Pons (tissue), 1 donor: ENCODE measurements at regions not wholly inside any gene's neighbourhood (a gene's known extent, or its start where the extent isn't known, plus 50 kb on each side); places are given as distances from the start of the nearest gene placed in this dataset.

Experiments used
- DNase-seq: peaks from one replicate; pipeline ENCODE4 v3.0.0-alpha.2; 2016; ENCODE audit warnings: low spot score

DNA sequence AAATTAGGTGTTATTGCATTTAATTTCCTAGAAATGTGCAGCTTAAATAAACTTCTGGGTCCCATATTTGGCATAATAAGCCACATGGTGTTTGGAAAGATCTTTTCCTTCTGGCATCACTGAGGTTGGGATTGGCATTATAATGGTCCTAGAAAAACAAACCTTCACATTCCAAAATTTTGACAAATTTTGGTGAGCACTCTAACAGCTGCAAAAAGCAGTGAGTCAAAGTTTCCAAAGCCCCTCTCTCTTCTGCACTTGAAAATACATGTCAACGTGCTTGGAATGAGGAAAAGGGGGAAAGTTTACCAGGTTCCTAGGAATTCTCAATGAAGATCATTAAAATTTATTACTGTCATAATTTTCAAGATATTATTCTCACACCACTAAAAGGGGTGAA is 77.8 kb upstream of the STK17B start:
- no peak for DNase-seq

DNA sequence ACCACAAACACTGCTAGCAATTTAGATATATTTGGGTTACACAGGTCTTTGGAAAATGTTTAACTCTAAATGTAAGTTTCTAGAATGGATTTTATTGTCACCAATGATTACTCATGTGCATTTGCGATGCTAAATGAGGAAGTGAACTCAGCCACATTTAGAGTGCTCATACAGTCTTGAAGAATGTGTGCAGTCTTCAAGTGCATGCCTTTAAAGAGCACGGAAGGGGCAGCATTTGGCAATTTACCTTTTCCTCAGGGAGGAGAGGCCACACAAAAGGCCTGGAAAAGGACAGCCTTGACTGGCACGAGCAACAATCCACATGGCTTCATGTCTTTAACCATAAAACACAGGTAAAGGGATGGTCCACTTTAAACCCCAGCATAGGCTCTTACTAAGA is 78.5 kb upstream of the STK17B start:
- peak; percentile 48 for DNase-seq

DNA sequence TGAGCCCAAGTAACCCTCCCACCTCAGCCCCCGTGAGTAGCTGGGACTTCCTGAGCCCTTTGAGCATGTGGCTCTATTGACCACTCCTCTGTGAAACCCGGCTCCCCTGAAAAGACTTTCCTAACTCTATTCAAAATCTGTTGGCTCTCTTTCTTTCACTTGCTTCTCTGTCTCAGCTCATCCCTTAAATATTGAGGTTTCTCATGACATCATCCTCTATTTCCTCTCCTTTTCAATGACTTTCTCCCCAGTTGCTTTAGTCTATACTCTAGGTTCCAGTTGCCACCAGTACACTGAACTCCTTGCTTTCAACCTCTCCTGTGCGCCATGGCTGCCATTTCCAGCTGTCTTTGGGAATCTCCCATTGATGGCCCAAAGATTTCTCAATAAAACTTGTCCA is 79.8 kb upstream of the STK17B start:
- DNase-seq = no peak

DNA sequence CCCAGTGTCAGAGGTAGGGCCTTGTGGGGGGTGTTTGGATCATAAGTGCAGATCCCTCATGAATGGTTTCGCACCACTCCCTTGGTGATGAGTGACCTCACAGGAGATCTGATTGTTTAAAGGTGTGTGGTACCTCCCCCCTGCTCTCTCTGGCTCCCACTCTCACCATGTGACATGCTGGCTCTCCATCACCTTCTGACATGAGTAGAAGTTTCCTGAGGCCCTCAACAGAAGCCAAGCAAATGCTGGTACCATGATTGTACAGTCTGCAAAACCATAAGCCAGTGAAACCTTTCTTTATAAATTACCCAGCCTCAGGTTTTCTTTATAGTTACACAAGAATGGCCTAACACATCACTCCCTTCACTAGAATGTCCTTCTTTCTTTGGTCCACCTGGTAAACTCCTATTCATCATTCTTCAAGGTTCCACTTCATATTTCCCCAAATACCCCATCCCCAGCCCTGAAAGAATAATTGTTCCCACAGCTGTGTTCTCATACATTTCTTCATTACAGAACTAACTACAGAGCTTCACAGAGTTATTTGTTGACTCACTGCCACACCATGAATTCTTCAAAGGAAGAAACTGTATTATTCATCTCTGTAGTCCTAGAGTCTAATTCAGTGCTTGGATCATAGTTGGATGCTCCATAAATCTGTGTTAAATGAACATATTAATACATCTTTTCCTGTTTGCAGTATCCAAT is 81.2 kb upstream of the STK17B start:
- no peak for DNase-seq

DNA sequence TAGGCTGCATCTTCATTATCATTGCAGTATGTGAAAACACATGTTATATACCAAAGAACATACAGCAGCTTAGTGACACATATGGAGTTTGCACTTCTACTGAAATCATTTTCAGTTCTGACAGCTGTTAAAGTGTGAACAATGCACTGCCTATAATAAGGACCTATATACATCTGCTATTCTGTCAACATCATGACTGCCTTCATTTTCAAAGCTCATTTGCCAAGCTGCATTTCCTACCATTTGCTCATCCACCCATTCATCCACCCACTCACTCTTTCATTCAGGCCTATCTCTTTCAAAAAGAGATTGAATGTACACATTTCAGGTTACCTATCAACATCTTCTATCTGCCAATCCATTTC is 81.7 kb upstream of the STK17B start:
- DNase-seq = no peak

DNA sequence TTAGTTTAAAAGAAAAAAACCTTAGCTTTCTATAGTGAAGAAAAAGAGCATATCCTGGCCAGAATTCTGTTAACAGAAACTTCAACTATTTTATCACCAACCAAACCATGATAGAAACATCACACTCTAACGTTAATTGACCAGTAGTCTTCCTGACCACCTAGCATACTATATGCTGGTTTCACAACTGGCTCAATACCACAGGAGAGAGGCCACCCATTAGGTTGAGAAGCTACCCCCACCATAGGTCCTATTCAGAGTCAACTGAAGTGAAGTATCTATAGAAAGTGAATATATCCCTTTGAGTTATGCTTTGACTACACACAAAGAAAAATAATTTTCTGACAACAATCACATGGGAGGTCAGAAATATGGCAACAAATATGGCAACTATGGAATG is 85.2 kb upstream of the STK17B start:
- no peak for DNase-seq

DNA sequence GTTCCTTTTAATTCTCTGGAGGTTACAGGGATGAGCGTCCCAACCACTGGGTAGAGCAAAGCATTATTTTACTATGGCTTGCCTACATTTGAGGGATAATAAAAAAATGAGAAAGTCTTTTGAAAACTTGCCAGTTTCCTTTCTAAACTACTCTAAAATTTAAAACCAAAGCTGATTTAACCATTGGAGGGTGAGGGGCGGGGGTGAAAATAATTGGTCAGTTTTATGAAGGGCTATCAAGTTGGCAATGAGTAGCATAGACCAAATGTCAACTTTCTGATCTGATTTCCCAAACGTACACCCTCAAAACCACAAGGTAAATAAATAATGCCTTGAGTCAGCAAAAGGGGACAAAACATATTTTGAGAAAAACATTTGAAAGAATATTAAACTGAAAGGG is 85.7 kb upstream of the STK17B start:
- no peak for DNase-seq

DNA sequence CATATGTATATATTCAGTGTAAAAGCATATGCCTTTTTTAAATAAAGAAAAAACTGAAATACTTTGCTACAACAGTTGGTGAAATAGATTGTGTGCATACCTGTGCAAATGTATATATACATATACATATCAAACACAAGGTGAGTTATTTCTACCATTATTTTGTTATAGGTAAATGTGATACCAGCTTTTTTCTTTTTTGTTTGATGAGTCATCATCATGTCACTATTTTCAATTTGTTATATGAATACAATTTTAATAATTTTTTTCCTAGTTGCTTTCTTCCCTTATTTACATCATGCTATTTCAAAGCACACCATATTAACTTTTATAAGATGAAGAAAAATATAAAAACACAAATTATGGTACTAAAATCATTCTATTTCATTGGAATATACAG is 87.0 kb upstream of the STK17B start:
- DNase-seq = no peak

DNA sequence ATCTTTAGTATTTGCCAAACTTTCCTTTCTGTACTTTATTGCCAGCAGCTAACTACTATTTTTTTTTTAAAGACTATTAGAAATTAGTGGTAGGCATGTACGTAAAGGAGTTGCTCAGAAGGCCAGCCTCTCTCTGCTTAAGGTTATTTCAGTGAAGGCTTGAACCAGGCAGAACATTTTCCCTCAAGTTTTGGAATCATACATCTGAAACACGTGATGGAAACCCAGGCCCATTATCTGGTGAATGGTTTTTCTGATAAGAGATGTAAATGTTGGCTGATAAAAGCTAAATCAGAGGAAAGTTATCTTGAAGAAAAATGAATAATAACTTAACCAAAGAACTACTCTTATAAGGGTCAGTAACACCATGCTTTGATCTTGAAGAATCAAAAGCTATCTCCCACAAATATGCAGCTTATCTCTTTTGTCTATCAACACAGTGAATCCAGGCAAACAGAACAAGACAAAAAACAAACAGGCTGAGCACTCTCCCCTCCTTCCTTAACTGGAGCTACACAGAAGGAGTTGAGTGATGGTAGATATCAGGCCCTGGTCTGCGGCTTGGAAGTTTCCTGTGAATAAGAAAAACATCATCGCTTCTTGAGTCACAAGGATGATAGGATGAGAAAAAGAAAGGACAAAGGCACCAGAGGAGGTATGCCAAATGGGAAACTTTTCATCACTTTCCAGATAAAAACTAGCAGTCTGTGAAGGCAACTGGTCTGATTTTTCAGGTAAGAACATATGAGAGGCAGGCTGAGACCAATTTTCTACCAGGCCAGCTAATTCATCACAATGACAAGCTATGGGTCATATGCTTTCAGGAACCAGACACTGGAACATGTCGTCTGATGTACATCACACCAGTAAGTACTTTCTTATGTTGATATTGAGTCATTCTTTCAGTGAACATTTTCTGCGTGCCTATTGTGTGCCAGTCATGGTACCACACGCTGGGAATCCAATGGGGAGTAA is 88.4 kb upstream of the STK17B start:
- DNase-seq = no peak

DNA sequence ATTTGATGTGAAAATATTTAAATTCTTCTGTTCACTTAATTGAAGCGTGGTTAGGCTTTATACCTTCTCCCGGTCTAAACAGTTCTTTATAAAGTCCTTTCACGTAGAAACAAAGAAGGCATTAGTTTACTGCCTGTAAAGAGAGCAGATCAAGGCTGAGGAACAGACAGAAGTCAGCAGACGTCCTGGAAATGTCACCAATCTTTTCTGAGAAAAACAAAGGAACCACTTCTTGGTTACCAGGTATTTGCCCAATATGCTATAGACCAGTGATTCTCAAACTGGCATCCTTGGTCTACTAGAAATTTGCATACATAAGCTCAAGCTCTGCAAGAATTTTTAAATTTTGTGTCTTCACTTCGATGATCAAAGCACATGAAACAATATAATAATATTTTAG is 89.2 kb upstream of the STK17B start:
- no peak for DNase-seq

DNA sequence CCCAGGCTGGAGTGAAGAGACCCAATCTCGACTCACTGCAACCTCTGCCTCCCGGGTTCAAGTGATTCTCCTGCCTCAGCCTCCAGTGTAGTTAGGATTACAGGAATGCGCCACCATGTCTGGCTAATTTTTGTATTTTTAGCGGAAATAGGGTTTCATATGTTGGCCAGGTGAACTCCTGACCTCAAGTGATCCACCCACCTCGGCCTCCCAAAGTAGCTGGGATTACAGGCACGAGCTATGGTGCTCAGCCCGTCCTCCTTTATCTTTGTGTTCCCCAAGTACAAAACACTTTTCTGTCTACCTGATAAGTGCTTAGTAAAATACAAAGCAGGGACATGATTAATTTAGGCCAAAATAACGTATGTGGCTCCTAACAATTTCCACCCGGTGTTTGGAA is 91.2 kb upstream of the STK17B start:
- DNase-seq = no peak

DNA sequence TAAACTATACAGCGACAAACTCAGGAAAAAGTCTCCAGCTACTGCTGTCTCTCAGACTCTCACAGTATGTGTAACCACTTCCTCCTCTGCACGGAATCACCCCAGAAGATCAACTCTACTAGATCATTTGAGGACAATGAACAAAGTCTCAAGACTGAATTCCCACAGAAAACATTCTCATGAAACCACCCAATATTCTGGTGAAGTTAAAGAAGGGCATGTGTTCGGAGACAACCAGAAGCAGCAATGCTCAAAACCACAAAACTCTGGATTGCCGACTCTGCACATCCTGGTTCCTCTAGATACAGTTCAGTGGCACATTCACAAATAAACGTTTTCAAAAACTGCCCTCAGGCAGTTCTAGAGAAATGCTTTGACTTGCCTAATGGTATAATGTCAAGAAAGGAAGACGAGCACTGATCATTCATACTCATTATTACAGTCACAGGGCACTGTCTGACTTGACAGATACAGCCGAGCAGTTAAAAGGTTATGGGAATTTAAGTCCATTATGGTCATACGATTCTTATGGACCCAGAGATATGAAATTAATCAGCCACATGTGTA is 91.9 kb upstream of the STK17B start:
- DNase-seq = peak; percentile 85

DNA sequence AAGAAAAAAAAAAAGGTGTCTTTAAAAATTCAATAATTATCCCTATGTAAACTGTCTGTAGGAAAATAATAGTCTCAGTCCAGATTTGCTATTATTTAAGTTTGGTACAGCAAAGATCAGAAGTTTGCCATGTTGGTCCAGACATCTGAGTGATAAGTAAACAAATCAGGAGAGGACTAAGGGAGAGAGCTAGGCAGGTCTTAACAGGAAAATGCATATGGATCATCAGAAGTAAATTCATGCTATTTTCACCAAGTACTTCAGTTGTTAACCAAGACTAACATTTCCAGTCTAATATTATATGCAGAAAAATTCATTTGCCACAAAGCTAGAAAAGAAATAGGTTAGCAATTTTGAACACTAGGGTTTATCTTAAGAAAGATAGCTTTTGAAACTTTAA is 95.0 kb upstream of the STK17B start:
- DNase-seq = no peak

DNA sequence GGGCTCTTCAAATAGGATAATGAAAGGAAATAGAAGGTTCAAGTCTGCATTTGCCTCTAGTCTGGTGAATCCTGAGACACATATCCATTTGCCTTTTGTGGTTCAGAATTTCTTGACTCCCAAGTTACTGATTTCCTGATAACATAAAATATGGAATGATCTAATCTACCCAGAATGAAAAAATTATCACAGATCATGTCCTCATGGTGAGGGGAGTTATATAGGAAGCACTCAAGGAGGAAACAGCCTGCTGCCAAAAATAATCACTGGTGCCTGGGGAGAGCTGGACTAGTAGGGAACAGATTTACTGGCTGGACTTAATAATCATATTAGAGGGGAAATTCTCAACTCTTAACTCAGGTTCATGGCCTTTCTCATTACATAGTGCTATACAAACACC is 95.5 kb upstream of the STK17B start:
- DNase-seq = no peak

DNA sequence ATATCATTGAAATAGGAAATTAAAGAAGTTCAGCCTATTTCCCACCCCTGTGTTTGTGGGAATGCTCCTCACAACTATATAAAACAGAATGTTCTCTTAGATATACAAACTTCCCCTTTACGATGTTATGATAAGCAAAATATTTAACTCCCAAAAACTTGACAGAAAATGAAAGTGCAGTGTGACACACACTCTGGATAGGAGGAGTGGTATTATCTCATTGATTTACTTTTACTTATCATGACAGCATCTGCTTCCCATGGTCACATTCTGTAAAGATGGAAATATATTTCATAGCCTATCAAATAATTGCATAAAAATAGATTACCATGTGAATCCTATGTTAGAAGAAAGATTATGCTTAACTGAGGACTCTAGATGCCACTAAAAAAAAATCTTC is 96.6 kb upstream of the STK17B start:
- no peak for DNase-seq

DNA sequence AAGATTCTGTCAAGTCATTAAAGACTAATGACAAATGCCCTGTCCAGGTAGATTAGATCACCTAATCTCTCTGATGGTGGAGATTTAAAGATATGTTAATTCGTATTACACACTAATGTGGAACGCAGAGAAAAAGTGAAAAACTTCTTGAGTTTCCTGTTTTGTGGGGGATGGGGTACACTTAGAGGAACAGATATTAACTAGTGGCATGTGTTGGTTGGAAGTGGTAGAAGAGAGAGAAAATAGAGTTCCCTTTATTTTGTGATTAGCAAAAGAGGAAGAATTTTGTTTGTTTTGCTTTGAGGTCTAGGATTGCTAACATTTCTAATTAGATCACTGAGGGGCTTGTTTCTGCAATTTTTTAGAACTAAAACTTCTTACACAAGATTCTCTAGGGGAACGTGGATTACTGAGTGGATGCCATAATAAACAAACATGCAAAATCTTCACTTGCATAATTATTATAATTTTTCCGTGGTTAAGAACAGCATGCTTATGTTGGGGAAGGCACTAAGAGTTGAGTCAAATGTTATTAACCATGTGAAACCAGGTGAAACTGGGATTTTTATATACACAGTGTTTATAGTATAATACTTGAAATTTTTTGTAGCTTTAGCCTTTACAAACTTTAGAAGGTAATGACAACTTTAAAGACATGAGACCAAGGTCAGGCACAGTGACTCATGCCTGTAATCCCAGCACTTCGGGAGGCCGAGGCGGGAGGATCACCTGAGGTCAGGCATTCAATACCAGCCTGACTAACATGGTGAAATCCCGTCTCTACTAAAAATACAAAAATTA is 97.4 kb upstream of the STK17B start:
- DNase-seq = peak; percentile 53

DNA sequence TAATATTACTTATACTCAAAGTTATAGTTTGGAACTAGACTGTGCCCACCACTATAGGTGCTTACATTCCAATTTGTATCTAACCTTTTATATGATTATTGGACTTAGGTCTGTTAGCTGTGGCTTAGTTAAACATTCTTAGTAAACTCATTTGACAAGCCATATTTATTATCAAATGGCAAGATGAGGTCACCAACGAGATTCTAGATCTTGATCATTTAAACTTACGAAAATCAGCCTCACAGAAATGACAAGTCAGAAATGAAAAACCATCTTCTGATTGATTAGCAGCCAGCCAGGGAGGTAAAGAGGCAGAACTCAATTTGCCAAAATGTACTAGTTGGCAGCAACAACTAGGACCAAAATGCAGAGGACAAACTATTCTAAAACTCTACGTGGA is 100.4 kb upstream of the STK17B start:
- DNase-seq = no peak

DNA sequence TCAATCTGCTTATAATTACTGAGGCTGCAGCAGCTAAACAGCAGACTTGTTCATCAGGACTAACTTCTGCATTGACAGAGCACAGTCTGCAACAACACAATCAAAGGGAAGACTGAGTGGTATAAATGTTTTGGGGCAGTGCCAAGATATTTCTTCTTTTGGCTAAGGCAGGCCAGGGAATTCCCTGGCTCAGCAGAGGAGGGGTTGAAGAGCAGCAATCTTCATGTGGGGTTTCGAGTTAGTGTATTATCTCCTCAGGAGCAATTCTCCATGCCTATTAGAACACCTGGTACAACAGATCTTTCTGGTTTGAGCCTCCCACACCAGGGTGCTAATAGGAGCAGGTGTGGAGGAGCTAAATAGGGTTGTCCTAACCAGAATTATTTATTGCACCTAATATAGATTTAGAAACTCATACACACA is 103.0 kb upstream of the STK17B start:
- DNase-seq = no peak

DNA sequence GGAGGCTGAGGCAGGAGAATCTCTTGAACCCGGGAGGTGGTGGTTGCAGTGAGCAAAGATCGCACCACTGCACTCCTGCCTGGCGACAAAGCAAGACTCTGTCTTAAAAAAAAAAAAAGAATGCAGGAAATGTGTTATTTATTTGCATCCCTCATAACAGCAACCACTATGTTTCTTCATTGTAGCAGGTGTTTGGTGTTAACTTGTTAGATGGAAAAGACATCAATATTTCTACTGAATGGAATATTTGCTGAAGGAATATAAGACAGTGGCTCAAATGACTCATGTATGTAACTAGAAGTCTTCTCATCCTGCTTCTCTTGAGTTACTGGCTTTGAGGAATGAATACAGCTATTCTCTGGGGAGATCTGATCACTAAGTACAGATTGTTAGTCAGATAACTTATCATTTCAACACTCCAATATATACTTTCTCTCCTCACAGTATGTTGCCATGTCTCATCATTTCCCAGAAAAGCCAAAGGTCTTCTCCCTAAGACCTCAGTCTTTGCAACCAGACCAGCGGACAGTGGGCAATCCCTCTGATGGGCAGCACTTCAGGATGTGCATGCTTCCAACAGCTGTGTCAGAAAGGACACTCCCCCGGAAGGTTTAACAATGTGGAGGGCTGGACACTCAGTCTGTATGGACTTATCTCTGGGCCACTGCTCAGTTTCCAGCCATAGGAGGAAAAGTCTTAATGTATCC is 104.4 kb upstream of the STK17B start:
- DNase-seq = no peak

DNA sequence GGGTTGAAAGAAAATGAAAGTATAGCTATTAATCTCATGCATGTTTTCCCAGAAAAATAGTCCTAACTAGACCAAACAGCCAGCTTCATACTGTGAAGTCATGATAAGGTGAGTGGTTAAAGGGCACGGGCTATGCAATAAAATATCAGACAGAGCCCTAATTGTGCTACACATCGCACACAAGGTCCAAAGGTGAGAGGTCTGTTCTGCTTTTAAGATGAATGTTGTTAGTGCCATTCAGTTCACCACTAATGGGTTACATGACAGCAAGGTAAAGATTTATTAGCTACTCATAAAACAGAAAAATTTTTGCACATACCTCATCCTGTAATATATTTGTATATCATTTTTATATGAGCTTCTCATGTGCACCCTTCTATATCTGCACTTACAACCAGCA is 105.0 kb upstream of the STK17B start:
- no peak for DNase-seq

DNA sequence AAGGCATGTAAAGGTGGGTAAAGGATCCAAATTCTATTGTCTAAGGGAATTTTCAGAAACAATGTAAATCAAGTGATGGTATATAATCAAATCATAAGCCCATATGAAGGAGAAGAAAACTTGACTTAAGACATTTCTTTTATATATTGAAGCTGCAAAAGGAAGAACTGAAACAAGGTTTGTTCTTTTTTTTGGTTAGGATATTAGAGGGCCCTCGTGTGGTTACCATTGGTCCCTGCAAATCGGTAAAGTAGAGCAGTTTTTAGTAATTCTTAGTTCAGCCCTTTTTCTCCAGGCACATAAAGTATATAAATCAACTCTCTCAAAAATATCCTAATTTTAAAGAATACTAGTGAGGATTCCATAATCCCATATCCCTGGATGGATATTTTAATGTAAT is 105.6 kb upstream of the STK17B start:
- peak; percentile 20 for DNase-seq

DNA sequence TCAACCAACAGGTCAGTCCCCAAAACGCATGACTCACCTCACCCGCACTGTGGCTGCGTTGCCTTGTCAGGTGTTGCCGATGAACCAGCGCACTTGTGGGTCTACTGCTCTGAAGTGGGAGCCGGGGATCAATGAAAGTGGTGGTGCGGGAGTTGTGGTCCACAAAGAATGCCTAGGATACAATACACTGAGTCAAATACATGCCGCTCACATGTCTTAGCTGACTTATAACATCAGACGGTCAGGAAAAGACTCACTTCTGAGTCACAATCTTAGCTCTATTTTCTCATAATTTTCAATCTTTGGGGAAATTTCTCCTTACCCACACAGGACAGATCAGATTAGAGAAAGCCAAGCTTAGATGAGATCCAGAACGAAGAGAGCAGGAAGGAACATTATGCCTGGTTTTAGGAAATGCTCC is 107.1 kb upstream of the STK17B start:
- DNase-seq = no peak
